Astrocyte (in vitro differentiated cells and primary cell): ENCODE measurements at regions not wholly inside any gene's neighbourhood (a gene's known extent, or its start where the extent isn't known, plus 50 kb on each side); places are given as distances from the start of the nearest gene placed in this dataset. TPM values are rescaled to one million over a fixed set of nuclear protein-coding genes. Genes with fewer than 3 reads are reported as not detected.

Source experiments
- microRNA-seq: library from miRNA; unstranded; fragments of <30 nt; microRNA quantifications from one replicate; pipeline ENCODE4 v1.2.0, GENCODE V29; 2020

Small RNAs in the stretch of these regions (microRNA-seq; reads per million reads assigned to microRNA genes)
- not detected for gene MIR4300
